Stimulated activated naive CD8-positive, alpha-beta T cell treated with anti-CD3 and anti-CD28 coated beads, Interleukin-15, Interleukin-2, amounts not matched to agents 100 U/mL and 50 U/mL, for 24 hours (primary cell): ENCODE measurements at regions not wholly inside any gene's neighbourhood (a gene's known extent, or its start where the extent isn't known, plus 50 kb on each side); places are given as distances from the start of the nearest gene placed in this dataset.
"Not testable (repeated sequence)": the region's sequence is repeated elsewhere in the genome, so short reads cannot be mapped to it uniquely, and the experiment has no call there.

ENCODE experiments used
- ATAC-seq: fragments of 150-1000 bp; cut with Tn5 transposase; one replicate; pipeline ENCODE4 v1.10.0; 2021
- DNase-seq: peaks from one replicate; pipeline ENCODE4 v3.0.0; 2021

DNA sequence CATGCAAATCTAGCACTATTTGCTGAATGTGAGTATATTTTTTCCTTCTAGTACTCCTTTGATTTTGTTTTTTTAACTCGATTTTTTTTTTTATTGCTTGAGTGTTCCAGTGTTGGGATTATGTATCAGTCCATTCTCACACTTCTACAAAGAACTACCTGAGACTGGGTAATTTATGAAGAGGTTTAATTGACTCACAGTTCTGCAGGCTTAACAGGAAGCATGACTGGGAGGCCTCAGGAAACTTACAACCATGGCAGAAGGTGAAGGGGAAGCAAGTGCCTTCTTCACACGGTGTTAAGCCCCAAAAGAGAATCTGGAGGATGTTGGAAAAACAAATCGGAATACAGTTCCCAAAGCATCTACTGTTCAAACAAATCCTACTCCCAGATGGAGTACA, 69.1 kb downstream of the ZNF518B start:
- ATAC-seq, DNase-seq: not testable (repeated sequence)

DNA sequence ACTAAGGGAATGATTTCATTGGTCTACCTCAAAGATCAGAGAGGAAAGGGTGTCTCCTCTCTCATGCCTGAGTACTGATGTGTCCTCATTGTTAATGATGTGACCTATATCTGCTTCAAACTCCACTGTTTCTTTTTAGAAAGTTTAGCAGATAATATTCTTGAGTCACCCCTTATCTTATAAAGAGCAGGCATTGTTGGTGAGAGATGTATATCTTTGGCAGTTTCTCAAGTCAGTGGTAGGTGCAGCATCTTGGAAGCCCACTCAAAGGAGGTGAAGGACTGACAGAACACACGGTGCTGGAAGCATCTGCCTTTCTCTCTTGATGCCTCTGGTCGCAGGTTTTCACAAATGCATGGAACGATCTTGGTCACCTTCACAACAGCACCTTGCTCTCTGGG, 71.2 kb downstream of the ZNF518B start:
- ATAC-seq (no peak), DNase-seq (no peak)

- ATAC-seq, result no peak
- no peak for DNase-seq
Observed at GRCh38 chr4:10384974-10385373, 72.3 kb downstream of the ZNF518B start.

- no peak for DNase-seq
- ATAC-seq, result no peak
Observed at GRCh38 chr4:10383417-10383816, 73.8 kb downstream of the ZNF518B start.

- not testable (repeated sequence) for DNase-seq, ATAC-seq
Observed at GRCh38 chr4:10382171-10382570, 75.1 kb downstream of the ZNF518B start.

DNA sequence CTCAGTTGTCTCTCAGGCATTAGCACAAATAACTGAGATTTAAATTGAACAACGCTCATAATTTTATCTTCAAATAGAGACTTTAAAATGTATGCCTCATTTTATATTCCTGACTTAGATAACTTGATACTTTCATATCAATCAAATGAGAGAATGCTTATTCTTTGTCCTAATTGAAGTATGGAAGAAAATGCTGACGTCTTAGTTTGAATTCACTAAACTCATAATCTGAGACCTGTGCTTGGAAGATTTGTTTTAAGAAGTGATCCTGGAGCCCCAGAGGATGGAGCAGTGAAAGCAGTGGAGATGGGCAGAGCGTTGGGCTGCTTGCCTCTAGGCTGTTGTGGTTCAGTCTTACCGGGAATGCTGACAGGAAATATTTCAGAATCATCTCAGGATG, 76.1 kb downstream of the ZNF518B start:
- no peak for ATAC-seq
- DNase-seq, result no peak

- ATAC-seq (no peak), DNase-seq (no peak)
Observed at GRCh38 chr4:10380735-10381134, 76.5 kb downstream of the ZNF518B start.

GRCh38 chr4:10371869-10372471, 85.3 kb downstream of the ZNF518B start:
- ATAC-seq, result no peak
- no peak for DNase-seq

GRCh38 chr4:10371121-10371520, 86.1 kb downstream of the ZNF518B start:
- ATAC-seq, result no peak

DNA sequence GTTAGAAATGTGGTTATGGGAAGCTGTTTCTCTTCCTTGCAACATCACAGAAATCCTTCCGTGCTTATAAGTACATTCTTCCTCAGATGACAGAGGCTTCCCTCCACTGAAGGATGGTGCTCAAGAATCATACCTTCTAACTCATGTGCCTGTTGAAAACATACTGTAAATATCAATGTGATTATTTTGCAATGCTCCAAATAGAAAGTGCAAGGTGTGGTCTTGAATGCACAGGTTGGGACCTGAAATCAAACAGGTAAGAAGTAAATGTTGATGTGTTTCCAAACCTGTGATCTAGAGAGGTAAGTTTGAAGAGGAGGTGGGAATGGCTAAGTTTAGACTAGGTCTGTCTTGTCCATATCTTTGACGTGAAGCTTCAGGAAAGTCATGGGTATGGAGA, 87.7 kb downstream of the ZNF518B start:
- no peak for DNase-seq
- no peak for ATAC-seq

More at GRCh38 chr4:10371121-10371520, 86.1 kb downstream of the ZNF518B start:
- DNase-seq, result no peak

GRCh38 chr4:10366628-10367027, 90.6 kb downstream of the ZNF518B start:
- DNase-seq (no peak), ATAC-seq (no peak)

- no peak for ATAC-seq
- no peak for DNase-seq
Observed at GRCh38 chr4:10364194-10364593, 93.0 kb downstream of the ZNF518B start.

GRCh38 chr4:10354746-10355145, 102.5 kb downstream of the ZNF518B start:
- ATAC-seq (no peak), DNase-seq (no peak)

GRCh38 chr4:10354225-10354624, 103.0 kb downstream of the ZNF518B start:
- no peak for ATAC-seq
- DNase-seq, result no peak

DNA sequence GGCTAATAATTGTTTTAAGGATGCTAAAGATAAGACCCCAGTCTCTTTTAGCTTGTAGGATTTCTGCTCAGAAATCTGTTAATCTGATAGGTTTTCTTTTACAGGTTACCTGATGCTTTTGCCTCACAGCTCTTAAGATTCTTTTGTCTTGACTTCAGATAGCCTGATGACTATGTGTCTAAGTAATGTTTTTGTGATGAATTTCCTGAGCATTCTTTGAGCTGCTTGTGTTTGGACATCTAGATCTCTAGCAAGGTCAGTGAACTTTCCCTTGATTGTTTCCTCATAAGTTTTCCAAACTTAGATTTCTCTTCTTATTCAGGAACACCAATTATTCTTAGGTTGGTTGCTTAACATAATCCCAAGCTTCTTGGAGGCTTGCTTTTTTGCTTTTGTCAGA, 104.1 kb downstream of the ZNF518B start:
- DNase-seq, result no peak
- no peak for ATAC-seq

DNA sequence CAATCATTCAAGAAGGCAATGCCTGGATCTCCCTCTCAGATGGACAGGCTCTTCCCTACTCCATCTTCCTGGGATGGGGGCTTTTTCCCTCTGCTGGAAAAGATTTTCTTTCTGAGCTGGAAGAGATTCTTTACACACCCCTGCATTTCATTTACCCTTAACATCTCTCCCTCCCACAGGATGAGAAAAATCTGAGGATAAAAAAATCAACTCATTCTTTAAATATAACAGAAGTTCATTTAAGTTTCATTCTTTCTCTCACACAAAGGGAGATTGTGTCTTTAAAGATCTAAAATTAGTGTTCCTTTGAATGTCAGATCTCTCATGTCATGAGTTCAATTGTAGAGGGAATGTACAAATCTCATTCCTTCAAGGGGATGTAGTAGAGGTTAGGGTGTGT, 109.0 kb downstream of the ZNF518B start:
- DNase-seq (no peak), ATAC-seq (no peak)

GRCh38 chr4:10347815-10348214, 109.4 kb downstream of the ZNF518B start:
- no peak for ATAC-seq
- DNase-seq, result no peak

DNA sequence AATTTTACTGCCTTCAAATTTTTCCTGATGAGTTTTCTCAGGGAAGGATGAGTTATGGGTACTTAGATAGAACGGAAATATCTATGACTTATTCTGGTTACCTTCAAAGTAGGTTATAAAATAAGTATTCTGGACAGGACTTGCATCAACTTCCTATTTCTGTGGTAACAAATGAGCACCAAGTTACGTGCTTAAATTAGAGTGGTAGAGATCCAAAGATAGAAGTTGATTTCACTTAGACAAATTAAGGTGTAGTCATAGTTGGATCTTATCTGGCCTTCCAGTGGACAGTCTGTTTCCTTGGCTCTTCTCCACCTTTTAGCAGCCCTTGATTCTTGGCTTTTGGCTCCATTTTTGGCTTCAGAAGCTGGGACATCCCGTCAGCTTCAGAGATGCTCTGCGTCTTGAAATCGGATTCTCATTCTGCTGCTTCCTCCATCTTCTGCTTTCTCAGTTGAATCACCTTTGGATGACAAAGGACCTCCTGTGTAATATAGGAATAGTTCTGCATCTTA, 109.9 kb downstream of the ZNF518B start:
- no peak for DNase-seq
- ATAC-seq, result no peak

- DNase-seq (no peak), ATAC-seq (no peak)
Observed at GRCh38 chr4:10346023-10346422, 111.2 kb downstream of the ZNF518B start.

GRCh38 chr4:10345381-10345784, 111.8 kb downstream of the ZNF518B start:
- ATAC-seq (no peak), DNase-seq (no peak)

GRCh38 chr4:10344824-10345223, 112.4 kb downstream of the ZNF518B start:
- ATAC-seq (no peak), DNase-seq (no peak)

- DNase-seq, result no peak
- no peak for ATAC-seq
Observed at GRCh38 chr4:10343656-10344055, 113.6 kb downstream of the ZNF518B start.

GRCh38 chr4:10342866-10343265, 114.4 kb downstream of the ZNF518B start:
- no peak for ATAC-seq
- DNase-seq, result no peak

- DNase-seq, result no peak
- ATAC-seq, result no peak
Observed at GRCh38 chr4:10336471-10336870, 120.8 kb downstream of the ZNF518B start.

- no peak for ATAC-seq
- DNase-seq, result no peak
Observed at GRCh38 chr4:10335050-10335449, 122.2 kb downstream of the ZNF518B start.
